ENCODE measurements at regions not wholly inside any gene's neighbourhood (a gene's known extent, or its start where the extent isn't known, plus 50 kb on each side); places are given as distances from the start of the nearest gene placed in this dataset.

DNA sequence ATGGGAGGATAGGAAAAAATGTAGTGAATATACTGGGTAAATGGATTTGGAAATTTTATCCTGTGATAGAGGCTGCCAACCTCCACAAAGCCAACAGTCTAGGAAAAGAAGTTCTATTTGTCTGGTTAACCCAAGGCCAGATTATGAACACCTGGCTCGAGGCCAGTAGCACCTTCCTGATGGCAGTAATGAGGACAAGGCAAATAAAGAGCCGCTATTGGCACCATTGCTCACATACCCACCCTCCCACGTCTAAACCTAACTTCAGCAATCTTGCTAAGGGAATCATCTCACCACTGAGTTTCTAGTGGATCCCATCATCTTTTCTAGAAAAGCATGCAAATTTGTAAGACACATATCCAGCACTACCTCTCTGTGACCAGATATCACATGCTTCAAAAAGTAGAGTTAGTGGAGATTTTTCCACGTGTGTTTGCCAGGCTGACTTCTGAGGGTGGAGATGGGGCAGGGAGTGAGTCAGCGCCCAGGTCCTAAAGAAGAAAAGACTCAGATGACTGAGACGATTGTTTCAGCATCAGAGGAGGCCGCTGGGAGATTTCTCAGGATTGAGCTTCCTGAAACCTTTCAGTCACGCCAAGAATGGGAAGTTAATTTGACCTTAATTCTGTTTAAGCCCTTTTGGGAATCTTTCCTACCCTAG is 362.9 kb downstream of the EMP1 start:
- TF ChIP-seq ARNT (IDR thresholded peaks at IDR 0.05) (no peak), FOXK2 (IDR thresholded peaks at IDR 0.05) (no peak)
- TF ChIP-seq, protein P1, sequence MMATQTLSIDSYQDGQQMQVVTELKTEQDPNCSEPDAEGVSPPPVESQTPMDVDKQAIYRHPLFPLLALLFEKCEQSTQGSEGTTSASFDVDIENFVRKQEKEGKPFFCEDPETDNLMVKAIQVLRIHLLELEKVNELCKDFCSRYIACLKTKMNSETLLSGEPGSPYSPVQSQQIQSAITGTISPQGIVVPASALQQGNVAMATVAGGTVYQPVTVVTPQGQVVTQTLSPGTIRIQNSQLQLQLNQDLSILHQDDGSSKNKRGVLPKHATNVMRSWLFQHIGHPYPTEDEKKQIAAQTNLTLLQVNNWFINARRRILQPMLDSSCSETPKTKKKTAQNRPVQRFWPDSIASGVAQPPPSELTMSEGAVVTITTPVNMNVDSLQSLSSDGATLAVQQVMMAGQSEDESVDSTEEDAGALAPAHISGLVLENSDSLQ (IDR thresholded peaks at IDR 0.05) = no peak
- ChIA-PET CTCF (no interaction called here), POLR2A (no interaction called here)
- no peak for DNase-seq (ENCODE audit: extremely low spot score)

DNA sequence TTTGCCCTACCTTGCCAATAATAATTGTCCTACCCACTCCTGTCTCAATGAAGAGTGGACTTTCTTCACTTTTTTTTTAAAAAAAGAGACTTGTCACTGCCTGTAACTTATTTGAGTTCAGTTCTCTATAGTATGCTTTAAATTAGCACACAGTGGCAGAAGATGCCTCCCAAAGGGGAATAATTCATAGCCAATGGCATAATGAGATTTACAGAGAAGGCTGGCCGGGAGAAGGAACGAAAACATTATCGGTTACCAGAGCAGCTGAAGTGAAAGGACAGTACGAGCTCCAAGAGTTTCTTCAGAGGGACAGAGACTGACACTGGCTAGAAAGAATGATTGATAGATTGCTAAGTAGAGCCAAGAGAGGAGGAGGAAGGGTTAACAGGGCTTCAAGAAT is 356.3 kb downstream of the EMP1 start:
- no peak for DNase-seq (ENCODE audit: extremely low spot score)
- ChIA-PET POLR2A (no interaction called here), CTCF (no interaction called here)
- TF ChIP-seq FOXA1 (IDR thresholded peaks at IDR 0.05) (no peak), FOXK2 (IDR thresholded peaks at IDR 0.05) (no peak), FOXM1 (IDR thresholded peaks at IDR 0.05; ENCODE audit: borderline replicate concordance) (no peak), NFRKB (IDR thresholded peaks at IDR 0.05) (no peak), L3MBTL2 (conservative IDR thresholded peaks at IDR 0.05) (no peak), ARNT (IDR thresholded peaks at IDR 0.05) (no peak), TARDBP (IDR thresholded peaks at IDR 0.05) (no peak), LEF1 (IDR thresholded peaks at IDR 0.05; ENCODE audit: borderline replicate concordance) (no peak)
- TF ChIP-seq, protein P1 (IDR thresholded peaks at IDR 0.05) = no peak

DNA sequence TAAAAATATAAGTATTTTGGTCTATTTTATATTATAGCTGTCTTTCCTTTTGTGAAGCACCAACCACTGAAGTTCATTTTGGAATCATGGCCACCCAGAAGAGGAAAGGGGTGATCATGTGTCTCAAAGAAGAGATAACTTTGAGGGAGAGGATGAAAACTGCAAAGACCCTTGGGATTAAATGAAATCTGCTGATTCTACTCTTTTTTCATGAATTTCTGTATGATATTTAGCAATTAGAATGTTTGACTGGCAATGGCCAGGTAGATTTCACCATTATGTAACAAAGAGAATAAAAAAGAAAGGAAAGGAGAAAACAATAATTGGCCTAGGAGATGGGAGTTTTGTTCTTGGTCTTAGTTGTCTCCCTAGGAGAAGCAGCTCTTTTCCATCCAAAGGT is 350.8 kb downstream of the EMP1 start:
- POLR2A ChIA-PET = no interaction called here
- TF ChIP-seq ZNF384 (IDR thresholded peaks at IDR 0.05) = no peak
- no peak for TF ChIP-seq FOXA1 (IDR thresholded peaks at IDR 0.05)
- TF ChIP-seq FOXM1 (IDR thresholded peaks at IDR 0.05; ENCODE audit: borderline replicate concordance) = no peak
- no peak for TF ChIP-seq ARNT (IDR thresholded peaks at IDR 0.05)
- TF ChIP-seq TARDBP (IDR thresholded peaks at IDR 0.05) = no peak
- TF ChIP-seq, protein P1 (IDR thresholded peaks at IDR 0.05) = no peak
- TF ChIP-seq CTBP1 (IDR thresholded peaks at IDR 0.05; ENCODE audit: borderline replicate concordance) = no peak
- TF ChIP-seq BHLHE40 (IDR thresholded peaks at IDR 0.05; ENCODE audit: borderline replicate concordance) = no peak
- TF ChIP-seq NFRKB (IDR thresholded peaks at IDR 0.05) = no peak
- no peak for TF ChIP-seq HDGF (IDR thresholded peaks at IDR 0.05; ENCODE audit: borderline replicate concordance)
- no peak for TF ChIP-seq SP1 (IDR thresholded peaks at IDR 0.05)
- TF ChIP-seq FOXK2 (IDR thresholded peaks at IDR 0.05) = no peak
- TF ChIP-seq LEF1 (IDR thresholded peaks at IDR 0.05; ENCODE audit: borderline replicate concordance) = no peak
- TF ChIP-seq SUZ12 (IDR thresholded peaks at IDR 0.05) = no peak
- TF ChIP-seq L3MBTL2 (conservative IDR thresholded peaks at IDR 0.05) = no peak
- no peak for TF ChIP-seq ELF4 (IDR thresholded peaks at IDR 0.05)
- CTCF ChIA-PET = interaction anchor here (0.6 to 2.6 kb wide), 2 partner anchors 13 to 706 kb away, joined by 4 to 13 read pairs; no protein-coding TSS in a partner anchor
- DNase-seq (ENCODE audit: extremely low spot score) = no peak

DNA sequence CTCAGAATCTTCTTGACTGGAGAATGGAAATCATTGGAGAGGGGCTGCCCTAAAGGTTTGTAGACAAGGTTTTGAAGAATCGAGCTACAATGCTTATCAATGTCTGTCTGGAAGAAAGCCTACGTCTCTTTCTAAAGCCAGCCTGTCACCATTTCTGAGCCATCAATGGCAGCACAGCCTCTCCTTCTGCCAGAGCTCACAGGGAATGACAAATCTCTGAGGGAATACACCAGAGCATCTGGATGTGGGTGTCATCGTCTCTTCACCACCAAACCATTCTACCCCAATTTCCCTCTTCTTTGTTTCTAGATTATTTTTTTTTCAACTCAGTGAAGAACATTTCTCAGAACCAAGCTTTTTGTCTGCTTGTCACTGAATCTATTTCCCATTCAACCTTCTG is 349.7 kb downstream of the EMP1 start:
- CTCF ChIA-PET = interaction anchor here (1.3 to 2.6 kb wide), 2 partner anchors 12 to 16 kb away, joined by 3 to 13 read pairs; no protein-coding TSS in a partner anchor
- DNase-seq (ENCODE audit: extremely low spot score) = no peak
- POLR2A ChIA-PET = no interaction called here
- TF ChIP-seq FOXM1 (IDR thresholded peaks at IDR 0.05; ENCODE audit: borderline replicate concordance) = no peak
- no peak for TF ChIP-seq ELF4 (IDR thresholded peaks at IDR 0.05)
- no peak for TF ChIP-seq SP1 (IDR thresholded peaks at IDR 0.05)
- no peak for TF ChIP-seq FOXK2 (IDR thresholded peaks at IDR 0.05)
- TF ChIP-seq L3MBTL2 (conservative IDR thresholded peaks at IDR 0.05) = no peak
- no peak for TF ChIP-seq HDGF (IDR thresholded peaks at IDR 0.05; ENCODE audit: borderline replicate concordance)
- no peak for TF ChIP-seq SUZ12 (IDR thresholded peaks at IDR 0.05)
- TF ChIP-seq FOXA1 (IDR thresholded peaks at IDR 0.05) = no peak
- no peak for TF ChIP-seq BHLHE40 (IDR thresholded peaks at IDR 0.05; ENCODE audit: borderline replicate concordance)
- no peak for TF ChIP-seq CTBP1 (IDR thresholded peaks at IDR 0.05; ENCODE audit: borderline replicate concordance)
- no peak for TF ChIP-seq ZNF384 (IDR thresholded peaks at IDR 0.05)
- TF ChIP-seq LEF1 (IDR thresholded peaks at IDR 0.05; ENCODE audit: borderline replicate concordance) = no peak
- TF ChIP-seq, protein P1 (IDR thresholded peaks at IDR 0.05) = no peak
- no peak for TF ChIP-seq ARNT (IDR thresholded peaks at IDR 0.05)
- TF ChIP-seq NFRKB (IDR thresholded peaks at IDR 0.05) = no peak
- no peak for TF ChIP-seq TARDBP (IDR thresholded peaks at IDR 0.05)

DNA sequence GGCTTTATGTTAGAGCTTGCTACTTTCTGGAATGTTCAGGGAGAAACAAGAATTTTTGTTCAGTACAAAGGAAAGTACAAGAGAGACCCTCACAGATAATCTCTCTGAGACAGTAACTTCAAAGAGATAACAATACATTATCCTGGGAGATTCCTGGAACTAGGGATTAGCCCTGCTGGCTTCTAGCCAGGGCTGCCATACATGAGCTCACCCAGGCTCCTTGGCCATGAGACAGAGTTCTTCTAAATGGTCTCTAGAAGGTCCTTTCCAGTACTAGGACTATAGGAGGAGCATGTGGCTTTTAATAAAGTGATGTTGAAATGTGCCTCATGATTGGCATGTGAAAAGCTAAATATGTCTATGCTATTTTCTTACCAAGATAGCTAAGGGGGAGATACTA is 342.5 kb downstream of the EMP1 start:
- ChIA-PET POLR2A (no interaction called here), CTCF (no interaction called here)
- TF ChIP-seq NFRKB (IDR thresholded peaks at IDR 0.05) (no peak), ZNF384 (IDR thresholded peaks at IDR 0.05) (no peak), SUZ12 (IDR thresholded peaks at IDR 0.05) (no peak), L3MBTL2 (conservative IDR thresholded peaks at IDR 0.05) (no peak), FOXM1 (IDR thresholded peaks at IDR 0.05; ENCODE audit: borderline replicate concordance) (no peak), CTBP1 (IDR thresholded peaks at IDR 0.05; ENCODE audit: borderline replicate concordance) (no peak), TARDBP (IDR thresholded peaks at IDR 0.05) (no peak), ELF4 (IDR thresholded peaks at IDR 0.05) (no peak), FOXA1 (IDR thresholded peaks at IDR 0.05) (no peak), HDGF (IDR thresholded peaks at IDR 0.05; ENCODE audit: borderline replicate concordance) (no peak), ARNT (IDR thresholded peaks at IDR 0.05) (no peak), BHLHE40 (IDR thresholded peaks at IDR 0.05; ENCODE audit: borderline replicate concordance) (no peak), FOXK2 (IDR thresholded peaks at IDR 0.05) (no peak), LEF1 (IDR thresholded peaks at IDR 0.05; ENCODE audit: borderline replicate concordance) (no peak)
- TF ChIP-seq, protein P1 (IDR thresholded peaks at IDR 0.05) = no peak
- DNase-seq (ENCODE audit: extremely low spot score) = no peak

Data from HEK293T (cell line).